Mammary epithelial cell (primary cell): ENCODE measurements at regions not wholly inside any gene's neighbourhood (a gene's known extent, or its start where the extent isn't known, plus 50 kb on each side); places are given as distances from the start of the nearest gene placed in this dataset.

Experiments
- CTCF ChIP-seq, 2 donors: IDR thresholded peaks in 1 of 2; conservative IDR thresholded peaks in 1 of 2; 2 replicates each; pipeline ENCODE4 v1.5.1; 2011 to 2012; ENCODE audit warnings: inconsistent platforms in 2 of 2, low read length in 2 of 2, mild to moderate bottlenecking in 2 of 2, control low read depth in 1 of 2, low read depth in 1 of 2; ENCODE audit not compliant: insufficient read depth in 1 of 2; ENCODE audit errors: extremely low read depth in 1 of 2
- EZH2 ChIP-seq: IDR thresholded peaks from 2 replicates; pipeline ENCODE4 v1.6.1; 2012; ENCODE audit warnings: low read length, inconsistent platforms, borderline replicate concordance

GRCh38 chr11:23023319-23023718, 163.0 kb upstream of the CCDC179 start:
- TF ChIP-seq CTCF (conservative IDR thresholded peaks at IDR 0.05 in 1 of 2, IDR thresholded peaks at IDR 0.05 in 1 of 2; ENCODE audit: extremely low read depth in 1 of 2, insufficient read depth in 1 of 2, low read depth in 1 of 2, low read length in 2 of 2), result no peak
- no peak for TF ChIP-seq EZH2
